ENCODE measurements at regions not wholly inside any gene's neighbourhood (a gene's known extent, or its start where the extent isn't known, plus 50 kb on each side); places are given as distances from the start of the nearest gene placed in this dataset.

DNA sequence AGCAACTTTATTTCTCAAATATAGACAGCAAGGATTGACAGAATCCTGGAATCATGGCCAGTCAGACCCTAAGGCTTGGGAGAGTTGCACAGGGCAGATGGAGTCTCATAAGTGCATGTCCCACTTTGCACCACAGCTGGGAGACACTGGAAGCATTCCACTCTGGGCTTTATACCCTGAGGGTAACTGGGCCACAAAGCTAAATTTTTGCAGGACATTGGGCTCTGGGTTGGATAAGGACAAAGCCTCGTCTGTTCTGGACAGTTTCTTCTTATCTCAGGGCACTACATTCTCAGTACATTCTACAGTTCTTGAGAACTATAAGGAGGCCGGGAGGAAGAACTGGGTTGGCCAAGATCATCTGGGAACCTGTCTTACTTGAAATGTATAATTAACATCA lies 158.3 kb upstream of the IGFBP3 start:
- no peak for DNase-seq
- no peaks in the 10 kb centered on the region for H3K36me3 Mint-ChIP-seq (ENCODE audit: insufficient read depth, unreplicated experiment)
- no peak overlapping the region for H3K27ac Mint-ChIP-seq (ENCODE audit: unreplicated experiment)
- intact Hi-C loops (cut with micrococcal nuclease; ENCODE audit: unreplicated experiment) = no loop called here
- no peaks in the 10 kb centered on the region for H3K9me3 Mint-ChIP-seq (ENCODE audit: low read depth, unreplicated experiment)
- no peak overlapping the region for H3K4me3 Mint-ChIP-seq (ENCODE audit: low read depth, unreplicated experiment)
- TF ChIP-seq, protein P1, sequence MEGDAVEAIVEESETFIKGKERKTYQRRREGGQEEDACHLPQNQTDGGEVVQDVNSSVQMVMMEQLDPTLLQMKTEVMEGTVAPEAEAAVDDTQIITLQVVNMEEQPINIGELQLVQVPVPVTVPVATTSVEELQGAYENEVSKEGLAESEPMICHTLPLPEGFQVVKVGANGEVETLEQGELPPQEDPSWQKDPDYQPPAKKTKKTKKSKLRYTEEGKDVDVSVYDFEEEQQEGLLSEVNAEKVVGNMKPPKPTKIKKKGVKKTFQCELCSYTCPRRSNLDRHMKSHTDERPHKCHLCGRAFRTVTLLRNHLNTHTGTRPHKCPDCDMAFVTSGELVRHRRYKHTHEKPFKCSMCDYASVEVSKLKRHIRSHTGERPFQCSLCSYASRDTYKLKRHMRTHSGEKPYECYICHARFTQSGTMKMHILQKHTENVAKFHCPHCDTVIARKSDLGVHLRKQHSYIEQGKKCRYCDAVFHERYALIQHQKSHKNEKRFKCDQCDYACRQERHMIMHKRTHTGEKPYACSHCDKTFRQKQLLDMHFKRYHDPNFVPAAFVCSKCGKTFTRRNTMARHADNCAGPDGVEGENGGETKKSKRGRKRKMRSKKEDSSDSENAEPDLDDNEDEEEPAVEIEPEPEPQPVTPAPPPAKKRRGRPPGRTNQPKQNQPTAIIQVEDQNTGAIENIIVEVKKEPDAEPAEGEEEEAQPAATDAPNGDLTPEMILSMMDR (IDR thresholded peaks at IDR 0.05; ENCODE audit: unreplicated experiment) = no peak
- no peaks in the 10 kb centered on the region for H3K27me3 Mint-ChIP-seq (ENCODE audit: unreplicated experiment)
- BruUV-seq (replicated peaks) = no TSS peak
- CTCF ChIA-PET = interaction anchor here (0.7 kb wide), 1 partner anchor 1147 kb away, joined by 3 read pairs; no protein-coding TSS in a partner anchor
- H3K4me1 Mint-ChIP-seq (ENCODE audit: low read depth, unreplicated experiment) = no peaks in the 10 kb centered on the region

DNA sequence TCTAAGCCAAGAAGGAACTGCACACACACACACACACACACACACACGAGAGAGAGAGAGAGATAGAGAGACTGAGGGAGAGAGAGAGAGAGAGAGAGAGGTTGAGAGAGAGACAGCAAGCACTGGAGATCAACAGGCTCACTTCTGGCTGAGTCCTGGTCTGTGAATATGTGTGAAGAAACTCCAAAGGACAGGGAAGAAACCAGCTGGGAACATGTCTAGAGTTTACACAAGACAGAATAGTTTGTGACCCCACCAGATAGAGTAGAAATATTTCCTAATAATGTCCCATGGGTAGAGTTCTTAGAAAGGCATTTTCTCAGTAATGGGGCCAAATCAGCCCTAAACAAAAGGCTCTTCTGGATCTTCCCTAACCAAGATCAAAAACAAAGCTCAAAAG lies 155.5 kb upstream of the IGFBP3 start:
- TF ChIP-seq, protein P1 (IDR thresholded peaks at IDR 0.05; ENCODE audit: unreplicated experiment) = no peak
- intact Hi-C loops (cut with micrococcal nuclease; ENCODE audit: unreplicated experiment) = no loop called here
- H3K27ac Mint-ChIP-seq (ENCODE audit: unreplicated experiment) = no peak overlapping the region
- no peaks in the 10 kb centered on the region for H3K27me3 Mint-ChIP-seq (ENCODE audit: unreplicated experiment)
- no peaks in the 10 kb centered on the region for H3K36me3 Mint-ChIP-seq (ENCODE audit: insufficient read depth, unreplicated experiment)
- no peak for DNase-seq
- no TSS peak for BruUV-seq (replicated peaks)
- CTCF ChIA-PET = interaction anchor here (0.7 kb wide), 1 partner anchor 104 kb away, joined by 3 read pairs; no protein-coding TSS in a partner anchor
- no peak overlapping the region for H3K4me3 Mint-ChIP-seq (ENCODE audit: low read depth, unreplicated experiment)
- H3K4me1 Mint-ChIP-seq (ENCODE audit: low read depth, unreplicated experiment) = peaks cover 16% of the 10 kb centered on the region
- no peaks in the 10 kb centered on the region for H3K9me3 Mint-ChIP-seq (ENCODE audit: low read depth, unreplicated experiment)

DNA sequence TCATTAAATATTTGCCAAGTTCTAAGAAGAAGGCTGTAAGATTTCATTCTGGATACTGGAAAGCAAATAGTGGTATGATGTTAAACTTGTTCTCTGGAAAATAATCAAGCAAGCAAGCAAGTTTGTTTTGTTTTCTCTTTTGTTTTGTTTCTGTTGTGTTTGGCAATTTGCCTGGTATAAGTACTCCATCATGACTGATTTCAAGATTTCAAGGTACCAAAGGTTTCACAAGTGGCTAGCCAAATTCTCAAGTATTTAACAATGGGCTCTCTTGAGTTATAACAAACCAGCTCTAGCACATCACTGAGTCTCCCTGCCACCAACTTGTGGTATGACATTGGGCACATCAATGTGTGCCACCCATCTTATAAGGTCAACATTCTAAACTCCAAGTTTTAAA lies 151.7 kb upstream of the IGFBP3 start:
- no peak overlapping the region for H3K27ac Mint-ChIP-seq (ENCODE audit: unreplicated experiment)
- no peaks in the 10 kb centered on the region for H3K36me3 Mint-ChIP-seq (ENCODE audit: insufficient read depth, unreplicated experiment)
- no TSS peak for BruUV-seq (replicated peaks)
- H3K4me3 Mint-ChIP-seq (ENCODE audit: low read depth, unreplicated experiment) = no peak overlapping the region
- TF ChIP-seq, protein P1 (IDR thresholded peaks at IDR 0.05; ENCODE audit: unreplicated experiment) = no peak
- intact Hi-C loops (cut with micrococcal nuclease; ENCODE audit: unreplicated experiment) = no loop called here
- no peaks in the 10 kb centered on the region for H3K9me3 Mint-ChIP-seq (ENCODE audit: low read depth, unreplicated experiment)
- H3K27me3 Mint-ChIP-seq (ENCODE audit: unreplicated experiment) = no peaks in the 10 kb centered on the region
- CTCF ChIA-PET = no interaction called here
- DNase-seq = no peak
- H3K4me1 Mint-ChIP-seq (ENCODE audit: low read depth, unreplicated experiment) = peaks cover 19% of the 10 kb centered on the region

DNA sequence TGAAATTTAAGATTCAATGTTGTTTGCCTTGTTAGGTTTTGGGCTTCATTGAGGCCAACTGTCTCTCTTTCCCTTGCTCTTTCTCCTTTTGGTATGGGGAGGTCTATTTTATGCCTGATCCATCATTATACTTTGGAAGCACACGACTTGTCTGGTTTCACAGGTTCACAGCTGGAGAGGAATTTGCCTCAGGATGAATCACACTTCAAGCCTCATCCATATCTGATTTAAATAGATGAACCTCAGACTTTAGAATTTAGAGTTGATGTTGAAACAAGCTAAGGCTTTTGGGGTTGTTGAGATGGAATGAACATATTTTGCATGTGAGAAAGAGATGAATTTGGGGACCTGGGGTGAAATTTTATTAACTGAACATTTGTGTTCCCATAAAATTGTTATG lies 150.5 kb upstream of the IGFBP3 start:
- Mint-ChIP-seq H3K4me3 (ENCODE audit: low read depth, unreplicated experiment) (no peak overlapping the region), H3K4me1 (ENCODE audit: low read depth, unreplicated experiment) (peaks cover 19% of the 10 kb centered on the region), H3K27ac (ENCODE audit: unreplicated experiment) (no peak overlapping the region), H3K36me3 (ENCODE audit: insufficient read depth, unreplicated experiment) (no peaks in the 10 kb centered on the region), H3K9me3 (ENCODE audit: low read depth, unreplicated experiment) (no peaks in the 10 kb centered on the region), H3K27me3 (ENCODE audit: unreplicated experiment) (no peaks in the 10 kb centered on the region)
- BruUV-seq (replicated peaks) = no TSS peak
- intact Hi-C loops (cut with micrococcal nuclease; ENCODE audit: unreplicated experiment) = no loop called here
- no peak for DNase-seq
- TF ChIP-seq, protein P1 (IDR thresholded peaks at IDR 0.05; ENCODE audit: unreplicated experiment) = no peak
- CTCF ChIA-PET = interaction anchor here (1.6 kb wide), 1 partner anchor 9 kb away, joined by 7 read pairs; no protein-coding TSS in a partner anchor

Data from Calu3 (cell line).